Transverse colon (tissue), 4 donors: ENCODE measurements at regions not wholly inside any gene's neighbourhood (a gene's known extent, or its start where the extent isn't known, plus 50 kb on each side); places are given as distances from the start of the nearest gene placed in this dataset.

Experiments
- CTCF ChIP-seq, 5 experiments: fragments of 200-600 bp in 3 of 5; fragments of 450-650 bp in 2 of 5; sonication (generic) in 3 of 5; IDR thresholded peaks; 1 replicate in 2 of 5; 2 replicates in 3 of 5; pipeline ENCODE4 v1.5.1; 2016 to 2017; ENCODE audit warnings: antibody characterized with exemption in 5 of 5, inconsistent platforms in 3 of 5, mild to moderate bottlenecking in 2 of 5, moderate library complexity in 1 of 5
- POLR2A ChIP-seq: fragments of 450-650 bp; IDR thresholded peaks from one replicate; pipeline ENCODE4 v1.6.1; 2016; ENCODE audit warnings: antibody characterized with exemption, mild to moderate bottlenecking, moderate library complexity
- POLR2AphosphoS5 ChIP-seq, 3 donors: sonication (generic); formaldehyde crosslinking; IDR thresholded peaks; one replicate each; pipeline ENCODE4 v1.6.1; 2016; ENCODE audit warnings: antibody characterized with exemption in 3 of 3

DNA sequence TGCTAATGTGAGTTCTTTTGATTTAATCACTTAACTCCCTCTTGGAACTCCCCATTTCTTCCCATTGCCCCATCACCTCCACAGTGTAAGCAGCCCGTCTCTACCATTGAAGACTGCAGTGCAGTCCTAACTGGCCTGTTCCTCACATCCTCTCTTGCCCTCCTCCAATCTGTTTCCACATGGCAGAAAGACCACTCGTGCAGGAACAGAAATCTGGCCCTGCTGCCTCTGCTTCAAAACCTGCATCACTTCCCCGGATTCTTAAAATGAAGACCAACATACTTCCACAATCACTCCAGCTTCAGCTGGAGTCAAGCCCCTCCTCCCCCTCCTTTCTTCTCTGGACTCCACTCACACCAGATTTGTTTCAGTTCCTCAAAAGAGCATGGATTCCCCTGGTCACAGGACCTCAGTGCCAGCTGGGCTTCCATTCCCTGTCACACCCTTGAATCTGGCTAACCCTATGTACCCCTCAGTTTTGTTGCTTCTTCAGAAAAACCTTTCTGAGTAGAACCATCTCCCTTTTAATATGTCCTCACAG, 802.3 kb downstream of the MAFB start:
- TF ChIP-seq CTCF (IDR thresholded peaks at IDR 0.05) = no peak
- no peak for TF ChIP-seq POLR2A
- no peak for TF ChIP-seq POLR2AphosphoS5 (IDR thresholded peaks at IDR 0.05)
